ENCODE measurements at regions not wholly inside any gene's neighbourhood (a gene's known extent, or its start where the extent isn't known, plus 50 kb on each side); places are given as distances from the start of the nearest gene placed in this dataset.
A peak's percentile ranks its signal among the peaks of the same experiment; 100 is the strongest.

DNA sequence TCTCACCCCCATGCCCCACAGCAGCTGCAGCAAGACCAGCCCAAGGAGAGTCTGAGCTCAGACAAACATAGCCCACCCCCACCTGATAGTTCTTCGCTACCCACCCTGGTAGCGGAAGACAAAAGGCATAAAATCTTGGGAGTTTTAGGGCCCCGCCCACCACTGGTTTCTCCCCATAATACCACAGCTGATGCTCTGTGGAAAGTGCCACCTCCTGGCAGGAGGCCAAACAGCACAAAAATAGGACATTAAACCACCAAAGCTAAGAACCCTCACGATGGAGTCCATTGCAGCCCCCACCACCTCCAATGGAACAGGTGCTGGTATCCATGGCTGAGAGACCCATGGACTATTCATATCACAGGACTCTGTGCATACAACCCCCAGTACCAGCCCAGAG, 226.7 kb downstream of the SNCA start:
- Mint-ChIP-seq H3K27me3 (peaks cover 0 to 2% (median 0%) of the 10 kb centered on the region in 5 donors), H3K27ac (no peak overlapping the region), H3K4me3 (no peak overlapping the region), H3K36me3 (peaks cover 0 to 32% (median 0%) of the 10 kb centered on the region in 5 donors), H3K9me3 (peaks cover 0 to 28% (median 1%) of the 10 kb centered on the region in 11 donors), H3K4me1 (peaks cover 0 to 30% (median 22%) of the 10 kb centered on the region in 7 donors)
- H3K4me1 ChIP-seq (ENCODE audit: control insufficient read depth in 2 of 2, insufficient read depth in 2 of 2, low read length in 2 of 2) = no peaks in the 10 kb centered on the region
- H3K27me3 ChIP-seq (ENCODE audit: control insufficient read depth in 2 of 2, insufficient read depth in 2 of 2, low read length in 2 of 2) = no peaks in the 10 kb centered on the region
- DNase-seq (no peak), ATAC-seq (no peak)
- no peaks in the 10 kb centered on the region for H3K36me3 ChIP-seq (ENCODE audit: control insufficient read depth in 2 of 3, insufficient read depth in 3 of 3, low read length in 3 of 3)
- POLR2A ChIA-PET = no interaction called here
- no peak overlapping the region for H3K27ac ChIP-seq (ENCODE audit: low read depth, low read length)
- no peak overlapping the region for H3K4me3 ChIP-seq (ENCODE audit: low read length)
- no peaks in the 10 kb centered on the region for H3K9me3 ChIP-seq (ENCODE audit: control insufficient read depth in 2 of 3, low read length in 3 of 3)
- intact Hi-C loops (cut with micrococcal nuclease) = loop anchor here in 1 of 2 donors (10.0 kb wide), 1 partner anchor 785 kb away; no protein-coding TSS in a partner anchor
- CTCF ChIA-PET = no interaction called here

DNA sequence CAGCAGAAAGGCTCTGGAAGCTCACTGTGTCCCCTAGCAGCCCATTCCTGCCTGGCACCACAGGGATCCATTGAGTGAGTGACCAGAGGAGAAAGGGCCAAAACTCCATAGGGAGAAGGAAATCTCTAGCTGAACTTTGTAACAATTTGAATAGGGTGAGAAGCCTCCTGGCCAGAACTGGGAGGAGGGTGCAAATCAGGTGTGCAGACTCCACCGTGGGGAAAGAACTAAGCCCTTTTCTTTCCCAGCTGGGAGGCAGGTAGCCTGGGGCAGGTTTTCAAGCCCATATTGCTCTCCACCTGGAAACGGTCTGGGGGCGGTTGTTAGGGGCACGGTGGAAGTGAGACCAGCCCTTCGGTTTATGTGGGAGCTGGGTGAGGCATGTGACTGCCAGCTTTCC, 227.2 kb downstream of the SNCA start:
- H3K9me3 ChIP-seq (ENCODE audit: control insufficient read depth in 2 of 3, low read length in 3 of 3) = no peaks in the 10 kb centered on the region
- ChIA-PET POLR2A (no interaction called here), CTCF (no interaction called here)
- Mint-ChIP-seq H3K36me3 (peaks cover 0 to 32% (median 0%) of the 10 kb centered on the region in 5 donors), H3K4me1 (peaks cover 0 to 30% (median 22%) of the 10 kb centered on the region in 7 donors), H3K9me3 (peaks cover 0 to 28% (median 3%) of the 10 kb centered on the region in 11 donors), H3K4me3 (no peak overlapping the region), H3K27me3 (peaks cover 0 to 2% (median 0%) of the 10 kb centered on the region in 5 donors), H3K27ac (no peak overlapping the region)
- H3K36me3 ChIP-seq (ENCODE audit: control insufficient read depth in 2 of 3, insufficient read depth in 3 of 3, low read length in 3 of 3) = no peaks in the 10 kb centered on the region
- H3K4me1 ChIP-seq (ENCODE audit: control insufficient read depth in 2 of 2, insufficient read depth in 2 of 2, low read length in 2 of 2) = no peaks in the 10 kb centered on the region
- no peaks in the 10 kb centered on the region for H3K27me3 ChIP-seq (ENCODE audit: control insufficient read depth in 2 of 2, insufficient read depth in 2 of 2, low read length in 2 of 2)
- no peak overlapping the region for H3K4me3 ChIP-seq (ENCODE audit: low read length)
- no peak for ATAC-seq
- no peak for DNase-seq
- intact Hi-C loops (cut with micrococcal nuclease) = loop anchor here in 1 of 2 donors (10.0 kb wide), 1 partner anchor 785 kb away; no protein-coding TSS in a partner anchor
- H3K27ac ChIP-seq (ENCODE audit: low read depth, low read length) = no peak overlapping the region

DNA sequence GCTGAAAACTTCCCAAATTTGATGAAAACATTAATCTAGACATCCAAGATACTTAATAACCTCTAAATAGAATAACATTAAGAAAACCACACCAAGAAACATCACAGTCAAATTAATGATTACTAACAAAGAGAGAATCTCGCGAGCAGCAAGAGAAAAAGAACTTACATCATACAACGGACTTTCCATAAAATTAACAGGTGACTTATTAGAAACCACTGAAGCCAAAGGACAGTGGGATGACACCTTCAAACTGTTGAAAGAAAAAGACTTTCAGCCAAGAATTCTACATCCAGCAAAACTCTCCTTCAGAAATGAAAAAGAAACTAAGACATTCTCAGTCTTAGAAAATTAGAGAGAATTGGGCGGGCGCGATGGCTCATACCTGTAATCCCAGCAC, 232.0 kb downstream of the SNCA start:
- DNase-seq = no peak
- no peaks in the 10 kb centered on the region for H3K36me3 ChIP-seq (ENCODE audit: control insufficient read depth in 2 of 3, insufficient read depth in 3 of 3, low read length in 3 of 3)
- no peak overlapping the region for H3K27ac Mint-ChIP-seq
- ChIA-PET CTCF (no interaction called here), POLR2A (no interaction called here)
- H3K36me3 Mint-ChIP-seq = peaks cover 0 to 5% (median 4%) of the 10 kb centered on the region in 5 donors
- H3K9me3 ChIP-seq (ENCODE audit: control insufficient read depth in 2 of 3, low read length in 3 of 3) = no peaks in the 10 kb centered on the region
- ATAC-seq = no peak
- H3K27ac ChIP-seq (ENCODE audit: low read depth, low read length) = no peak overlapping the region
- H3K27me3 Mint-ChIP-seq = peaks cover 5 to 12% (median 5%) of the 10 kb centered on the region in 5 donors
- no peaks in the 10 kb centered on the region for H3K27me3 ChIP-seq (ENCODE audit: control insufficient read depth in 2 of 2, insufficient read depth in 2 of 2, low read length in 2 of 2)
- H3K4me3 ChIP-seq (ENCODE audit: low read length) = no peak overlapping the region
- no peaks in the 10 kb centered on the region for H3K4me1 Mint-ChIP-seq
- peaks cover 0 to 11% (median 3%) of the 10 kb centered on the region in 11 donors for H3K9me3 Mint-ChIP-seq
- H3K4me1 ChIP-seq (ENCODE audit: control insufficient read depth in 2 of 2, insufficient read depth in 2 of 2, low read length in 2 of 2) = no peaks in the 10 kb centered on the region
- intact Hi-C loops (cut with micrococcal nuclease) = no loop called here
- no peak overlapping the region for H3K4me3 Mint-ChIP-seq

DNA sequence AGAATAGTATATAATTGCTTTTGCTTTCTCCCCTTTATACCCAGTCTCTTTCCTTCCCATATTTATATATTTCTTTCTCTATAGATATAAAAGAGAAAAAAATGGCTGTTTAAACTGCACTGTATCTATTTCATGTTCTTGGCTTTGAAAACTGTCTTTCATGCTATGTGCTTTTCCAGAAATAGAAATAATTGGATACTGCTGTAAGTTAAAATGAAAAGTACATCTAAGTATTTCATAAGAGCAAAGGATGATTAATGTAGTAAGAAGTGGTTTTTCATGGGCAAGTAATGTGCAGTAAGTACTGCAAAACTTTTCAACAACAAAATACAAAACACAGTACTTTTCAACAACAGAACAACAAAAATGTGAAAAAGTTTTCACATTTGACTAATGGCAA, 237.9 kb downstream of the SNCA start:
- no peak overlapping the region for H3K4me3 Mint-ChIP-seq
- H3K36me3 Mint-ChIP-seq = peaks cover 0 to 4% (median 0%) of the 10 kb centered on the region in 5 donors
- no peaks in the 10 kb centered on the region for H3K36me3 ChIP-seq (ENCODE audit: control insufficient read depth in 2 of 3, insufficient read depth in 3 of 3, low read length in 3 of 3)
- POLR2A ChIA-PET = no interaction called here
- peaks cover 5 to 18% (median 10%) of the 10 kb centered on the region in 5 donors for H3K27me3 Mint-ChIP-seq
- CTCF ChIA-PET = no interaction called here
- H3K9me3 ChIP-seq (ENCODE audit: control insufficient read depth in 2 of 3, low read length in 3 of 3) = no peaks in the 10 kb centered on the region
- no peak overlapping the region for H3K27ac Mint-ChIP-seq
- no peak overlapping the region for H3K27ac ChIP-seq (ENCODE audit: low read depth, low read length)
- no peaks in the 10 kb centered on the region for H3K27me3 ChIP-seq (ENCODE audit: control insufficient read depth in 2 of 2, insufficient read depth in 2 of 2, low read length in 2 of 2)
- no peak overlapping the region for H3K4me3 ChIP-seq (ENCODE audit: low read length)
- ATAC-seq (no peak), DNase-seq (no peak)
- H3K4me1 ChIP-seq (ENCODE audit: control insufficient read depth in 2 of 2, insufficient read depth in 2 of 2, low read length in 2 of 2) = no peaks in the 10 kb centered on the region
- H3K9me3 Mint-ChIP-seq = peaks cover 0 to 5% (median 0%) of the 10 kb centered on the region in 11 donors
- intact Hi-C loops (cut with micrococcal nuclease) = loop anchor here in 1 of 2 donors (2.0 kb wide), 1 partner anchor 20 kb away; no protein-coding TSS in a partner anchor
- H3K4me1 Mint-ChIP-seq = no peaks in the 10 kb centered on the region

DNA sequence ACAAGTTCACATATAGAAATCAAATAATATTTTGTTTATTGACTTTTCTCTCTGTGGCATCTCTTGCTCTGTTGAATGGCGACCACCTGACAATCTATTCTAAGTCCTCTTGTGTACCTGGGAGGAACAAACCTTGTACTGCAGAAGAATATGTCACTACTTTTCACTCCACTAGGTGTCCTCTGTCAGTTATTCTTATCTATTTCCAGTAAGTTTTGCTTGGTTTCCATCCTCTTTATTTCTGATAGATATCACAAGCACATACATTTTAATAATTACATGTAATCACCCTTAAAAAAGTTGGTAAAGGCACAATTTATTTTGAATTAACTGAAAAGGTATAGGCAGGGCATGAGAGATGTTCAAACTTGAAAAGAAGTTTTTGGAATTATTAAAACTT, 238.4 kb downstream of the SNCA start:
- Histone ChIP-seq H3K9me3 (ENCODE audit: control insufficient read depth in 2 of 3, low read length in 3 of 3) (no peaks in the 10 kb centered on the region), H3K4me1 (ENCODE audit: control insufficient read depth in 2 of 2, insufficient read depth in 2 of 2, low read length in 2 of 2) (no peaks in the 10 kb centered on the region), H3K27me3 (ENCODE audit: control insufficient read depth in 2 of 2, insufficient read depth in 2 of 2, low read length in 2 of 2) (no peaks in the 10 kb centered on the region), H3K36me3 (ENCODE audit: control insufficient read depth in 2 of 3, insufficient read depth in 3 of 3, low read length in 3 of 3) (no peaks in the 10 kb centered on the region), H3K4me3 (ENCODE audit: low read length) (no peak overlapping the region), H3K27ac (ENCODE audit: low read depth, low read length) (no peak overlapping the region)
- ChIA-PET CTCF (no interaction called here), POLR2A (no interaction called here)
- peak in 1 of 9 donors; percentile 6 for DNase-seq
- H3K4me1 Mint-ChIP-seq = no peaks in the 10 kb centered on the region
- peaks cover 0 to 3% (median 0%) of the 10 kb centered on the region in 5 donors for H3K36me3 Mint-ChIP-seq
- peaks cover 4 to 20% (median 9%) of the 10 kb centered on the region in 5 donors for H3K27me3 Mint-ChIP-seq
- H3K9me3 Mint-ChIP-seq = peaks cover 0 to 4% (median 0%) of the 10 kb centered on the region in 11 donors
- no peak overlapping the region for H3K27ac Mint-ChIP-seq
- intact Hi-C loops (cut with micrococcal nuclease) = loop anchor here (1.0 to 2.0 kb wide), 2 partner anchors 20 to 303 kb away; no protein-coding TSS in a partner anchor
- no peak overlapping the region for H3K4me3 Mint-ChIP-seq
- no peak for ATAC-seq

DNA sequence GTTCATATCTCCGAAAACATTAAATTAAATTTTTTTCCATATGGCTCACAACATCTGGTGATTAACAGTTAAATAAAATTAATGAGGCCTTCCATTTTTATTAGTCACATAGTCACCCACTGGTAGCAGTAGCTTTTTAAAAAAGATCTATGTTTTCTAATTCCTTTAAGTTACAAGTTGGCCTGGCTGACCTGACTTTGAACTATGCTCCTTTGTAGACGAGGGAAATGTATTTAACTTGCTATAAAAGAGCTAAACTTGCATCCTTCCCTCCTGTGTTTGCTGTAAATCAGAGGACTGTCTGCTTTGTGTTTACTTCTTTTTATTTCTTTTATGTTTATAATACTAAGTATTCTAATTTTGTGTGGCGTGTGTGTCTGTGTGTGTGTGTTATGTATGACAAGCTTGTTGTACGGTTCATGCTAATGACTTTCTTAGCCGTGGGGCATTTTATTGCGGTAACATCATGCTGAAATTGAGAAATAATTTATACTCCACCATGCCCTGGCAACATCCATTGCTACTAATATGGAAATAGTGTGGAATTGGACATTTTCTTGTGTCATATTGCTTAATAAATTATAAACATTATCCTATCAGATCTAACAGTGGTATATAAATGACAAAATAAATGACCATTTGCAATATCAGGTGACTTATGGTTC, 241.7 kb downstream of the SNCA start:
- intact Hi-C loops (cut with micrococcal nuclease) = no loop called here
- no peaks in the 10 kb centered on the region for H3K4me1 Mint-ChIP-seq
- H3K27me3 Mint-ChIP-seq = peaks cover 0 to 18% (median 4%) of the 10 kb centered on the region in 5 donors
- Histone ChIP-seq H3K27ac (ENCODE audit: low read depth, low read length) (no peak overlapping the region), H3K27me3 (ENCODE audit: control insufficient read depth in 2 of 2, insufficient read depth in 2 of 2, low read length in 2 of 2) (no peaks in the 10 kb centered on the region), H3K4me3 (ENCODE audit: low read length) (no peak overlapping the region), H3K4me1 (ENCODE audit: control insufficient read depth in 2 of 2, insufficient read depth in 2 of 2, low read length in 2 of 2) (no peaks in the 10 kb centered on the region), H3K36me3 (ENCODE audit: control insufficient read depth in 2 of 3, insufficient read depth in 3 of 3, low read length in 3 of 3) (no peaks in the 10 kb centered on the region), H3K9me3 (ENCODE audit: control insufficient read depth in 2 of 3, low read length in 3 of 3) (no peaks in the 10 kb centered on the region)
- peaks cover 0 to 9% (median 2%) of the 10 kb centered on the region in 11 donors for H3K9me3 Mint-ChIP-seq
- no peaks in the 10 kb centered on the region for H3K36me3 Mint-ChIP-seq
- no peak for DNase-seq
- ATAC-seq = no peak
- H3K27ac Mint-ChIP-seq = no peak overlapping the region
- POLR2A ChIA-PET = no interaction called here
- CTCF ChIA-PET = interaction anchor here (0.7 kb wide), 1 partner anchor 368 kb away, joined by 3 read pairs; no protein-coding TSS in a partner anchor
- H3K4me3 Mint-ChIP-seq = no peak overlapping the region

DNA sequence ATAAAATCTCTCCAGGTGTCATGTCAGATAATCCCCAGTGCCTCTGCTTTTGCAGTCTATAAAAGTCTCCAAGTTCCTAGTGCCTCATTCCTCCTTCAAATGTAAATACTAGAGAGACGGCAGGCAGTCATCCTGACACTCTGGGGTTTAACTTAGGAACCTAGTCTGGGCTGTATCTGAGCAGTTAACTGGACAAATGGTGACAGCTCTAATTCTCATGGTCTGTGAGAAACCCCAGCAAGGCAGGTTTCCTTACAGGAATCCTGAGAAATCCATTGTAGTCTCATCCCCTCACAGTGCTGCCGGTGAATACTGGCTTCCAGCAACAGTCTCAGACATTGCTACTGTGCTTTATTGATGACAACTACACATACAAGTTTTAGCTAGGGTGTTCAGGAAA, 246.8 kb downstream of the SNCA start:
- H3K36me3 ChIP-seq (ENCODE audit: control insufficient read depth in 2 of 3, insufficient read depth in 3 of 3, low read length in 3 of 3) = no peaks in the 10 kb centered on the region
- H3K9me3 ChIP-seq (ENCODE audit: control insufficient read depth in 2 of 3, low read length in 3 of 3) = no peaks in the 10 kb centered on the region
- Mint-ChIP-seq H3K36me3 (no peaks in the 10 kb centered on the region), H3K27me3 (peaks cover 0 to 21% (median 6%) of the 10 kb centered on the region in 5 donors), H3K4me3 (no peak overlapping the region), H3K4me1 (no peaks in the 10 kb centered on the region), H3K27ac (no peak overlapping the region), H3K9me3 (peaks cover 0 to 9% (median 2%) of the 10 kb centered on the region in 11 donors)
- ChIA-PET CTCF (no interaction called here), POLR2A (no interaction called here)
- H3K27ac ChIP-seq (ENCODE audit: low read depth, low read length) = no peak overlapping the region
- DNase-seq (no peak), ATAC-seq (no peak)
- no peaks in the 10 kb centered on the region for H3K4me1 ChIP-seq (ENCODE audit: control insufficient read depth in 2 of 2, insufficient read depth in 2 of 2, low read length in 2 of 2)
- no peaks in the 10 kb centered on the region for H3K27me3 ChIP-seq (ENCODE audit: control insufficient read depth in 2 of 2, insufficient read depth in 2 of 2, low read length in 2 of 2)
- H3K4me3 ChIP-seq (ENCODE audit: low read length) = no peak overlapping the region
- intact Hi-C loops (cut with micrococcal nuclease) = no loop called here
